Dendritic cell treated with granulocyte-macrophage colony-stimulating factor and Interleukin-4, amounts not matched to agents 40 ng/mL and 50 ng/mL, for 4 days (primary cell): ENCODE measurements at regions not wholly inside any gene's neighbourhood (a gene's known extent, or its start where the extent isn't known, plus 50 kb on each side); places are given as distances from the start of the nearest gene placed in this dataset.
"Not testable (repeated sequence)": the region's sequence is repeated elsewhere in the genome, so short reads cannot be mapped to it uniquely, and the experiment has no call there.

Experiments used
- H3K27ac Mint-ChIP-seq: one replicate; pipeline ENCODE4 v1.8.0; 2022; ENCODE audit warnings: mild to moderate bottlenecking, mixed read lengths
- H3K27me3 Mint-ChIP-seq: one replicate; pipeline ENCODE4 v1.8.0; 2022; ENCODE audit warnings: mild to moderate bottlenecking, mixed read lengths
- H3K36me3 Mint-ChIP-seq: one replicate; pipeline ENCODE4 v1.8.0; 2022; ENCODE audit warnings: low read depth, mixed read lengths
- H3K4me1 Mint-ChIP-seq: one replicate; pipeline ENCODE4 v1.8.0; 2022; ENCODE audit warnings: low read depth, mixed read lengths
- H3K4me3 Mint-ChIP-seq: one replicate; pipeline ENCODE4 v1.8.0; 2022; ENCODE audit warnings: mild to moderate bottlenecking, moderate library complexity, mixed read lengths
- H3K9me3 Mint-ChIP-seq: one replicate; pipeline ENCODE4 v1.8.0; 2022; ENCODE audit warnings: mixed read lengths
- intact Hi-C: fragments of 100-400 bp; cut with micrococcal nuclease; formaldehyde crosslinking; loops from one replicate; pipeline ENCODE4 v1.15.0; 2022

GRCh38 chrX:44733931-44734330 lies 109.9 kb upstream of the DUSP21 start:
- Mint-ChIP-seq H3K9me3 (no peaks in the 10 kb centered on the region), H3K4me3 (no peak overlapping the region), H3K27me3 (no peaks in the 10 kb centered on the region), H3K27ac (no peak overlapping the region), H3K4me1 (no peaks in the 10 kb centered on the region), H3K36me3 (no peaks in the 10 kb centered on the region)
- intact Hi-C loops, result no loop called here

GRCh38 chrX:44731160-44731559 lies 112.7 kb upstream of the DUSP21 start:
- intact Hi-C loops, result no loop called here

GRCh38 chrX:44723426-44723825 lies 120.4 kb upstream of the DUSP21 start:
- Mint-ChIP-seq H3K9me3 (no peaks in the 10 kb centered on the region), H3K27ac (no peak overlapping the region), H3K36me3 (no peaks in the 10 kb centered on the region), H3K4me1 (no peaks in the 10 kb centered on the region), H3K4me3 (no peak overlapping the region), H3K27me3 (no peaks in the 10 kb centered on the region)
- intact Hi-C loops, result no loop called here

More at GRCh38 chrX:44731160-44731559, 112.7 kb upstream of the DUSP21 start:
- no peaks in the 10 kb centered on the region for H3K27me3 Mint-ChIP-seq
- H3K9me3 Mint-ChIP-seq, result no peaks in the 10 kb centered on the region
- no peaks in the 10 kb centered on the region for H3K36me3 Mint-ChIP-seq
- no peak overlapping the region for H3K27ac Mint-ChIP-seq
- no peaks in the 10 kb centered on the region for H3K4me1 Mint-ChIP-seq
- H3K4me3 Mint-ChIP-seq, result no peak overlapping the region

- H3K9me3 Mint-ChIP-seq, result no peaks in the 10 kb centered on the region
- no peak overlapping the region for H3K27ac Mint-ChIP-seq
- no peaks in the 10 kb centered on the region for H3K36me3 Mint-ChIP-seq
- no peaks in the 10 kb centered on the region for H3K27me3 Mint-ChIP-seq
- H3K4me3 Mint-ChIP-seq, result no peak overlapping the region
- H3K4me1 Mint-ChIP-seq, result no peaks in the 10 kb centered on the region
- intact Hi-C loops, result no loop called here
Observed at GRCh38 chrX:44708470-44708869, 135.4 kb upstream of the DUSP21 start.

GRCh38 chrX:44705817-44706551 lies 137.8 kb upstream of the DUSP21 start:
- Mint-ChIP-seq H3K9me3 (no peaks in the 10 kb centered on the region), H3K36me3 (no peaks in the 10 kb centered on the region), H3K27me3 (no peaks in the 10 kb centered on the region), H3K27ac (no peak overlapping the region), H3K4me1 (no peaks in the 10 kb centered on the region), H3K4me3 (no peak overlapping the region)
- intact Hi-C loops, result no loop called here

GRCh38 chrX:44698357-44698756 lies 145.5 kb upstream of the DUSP21 start:
- intact Hi-C loops, result no loop called here
- Mint-ChIP-seq H3K27me3 (no peaks in the 10 kb centered on the region), H3K27ac (no peak overlapping the region), H3K9me3 (no peaks in the 10 kb centered on the region), H3K4me1 (no peaks in the 10 kb centered on the region), H3K36me3 (no peaks in the 10 kb centered on the region), H3K4me3 (no peak overlapping the region)

GRCh38 chrX:44693255-44693654 lies 150.6 kb upstream of the DUSP21 start:
- Mint-ChIP-seq H3K4me1 (no peaks in the 10 kb centered on the region), H3K36me3 (no peaks in the 10 kb centered on the region), H3K4me3 (no peak overlapping the region), H3K9me3 (no peaks in the 10 kb centered on the region), H3K27me3 (no peaks in the 10 kb centered on the region), H3K27ac (no peak overlapping the region)
- intact Hi-C loops, result no loop called here

GRCh38 chrX:44690129-44690528 lies 147.5 kb upstream of the FUNDC1 start:
- H3K36me3 Mint-ChIP-seq, result no peaks in the 10 kb centered on the region
- intact Hi-C loops, result no loop called here
- no peaks in the 10 kb centered on the region for H3K27me3 Mint-ChIP-seq
- no peaks in the 10 kb centered on the region for H3K9me3 Mint-ChIP-seq
- H3K27ac Mint-ChIP-seq, result no peak overlapping the region
- H3K4me3 Mint-ChIP-seq, result no peak overlapping the region
- no peaks in the 10 kb centered on the region for H3K4me1 Mint-ChIP-seq

GRCh38 chrX:44675362-44676024 lies 132.8 kb upstream of the FUNDC1 start:
- intact Hi-C loops, result no loop called here
- no peak overlapping the region for H3K27ac Mint-ChIP-seq
- no peaks in the 10 kb centered on the region for H3K36me3 Mint-ChIP-seq
- no peaks in the 10 kb centered on the region for H3K4me1 Mint-ChIP-seq
- H3K9me3 Mint-ChIP-seq, result no peaks in the 10 kb centered on the region
- H3K4me3 Mint-ChIP-seq, result no peak overlapping the region
- no peaks in the 10 kb centered on the region for H3K27me3 Mint-ChIP-seq

GRCh38 chrX:44674906-44675305 lies 132.2 kb upstream of the FUNDC1 start:
- Mint-ChIP-seq H3K36me3 (no peaks in the 10 kb centered on the region), H3K9me3 (no peaks in the 10 kb centered on the region), H3K27me3 (no peaks in the 10 kb centered on the region), H3K4me3 (no peak overlapping the region), H3K4me1 (no peaks in the 10 kb centered on the region), H3K27ac (no peak overlapping the region)
- intact Hi-C loops, result no loop called here

- no peaks in the 10 kb centered on the region for H3K36me3 Mint-ChIP-seq
- H3K4me1 Mint-ChIP-seq, result no peaks in the 10 kb centered on the region
- H3K27me3 Mint-ChIP-seq, result no peaks in the 10 kb centered on the region
- no peak overlapping the region for H3K4me3 Mint-ChIP-seq
- no peaks in the 10 kb centered on the region for H3K9me3 Mint-ChIP-seq
- H3K27ac Mint-ChIP-seq, result no peak overlapping the region
- intact Hi-C loops, result no loop called here
Observed at GRCh38 chrX:44669626-44670025, 127.0 kb upstream of the FUNDC1 start.

GRCh38 chrX:44667771-44668170 lies 125.1 kb upstream of the FUNDC1 start:
- Mint-ChIP-seq H3K4me1 (no peaks in the 10 kb centered on the region), H3K27me3 (no peaks in the 10 kb centered on the region), H3K4me3 (no peak overlapping the region), H3K9me3 (no peaks in the 10 kb centered on the region), H3K36me3 (no peaks in the 10 kb centered on the region), H3K27ac (no peak overlapping the region)
- intact Hi-C loops, result no loop called here

GRCh38 chrX:44657718-44658246 lies 115.1 kb upstream of the FUNDC1 start:
- H3K27ac Mint-ChIP-seq, H3K36me3 Mint-ChIP-seq, H3K4me1 Mint-ChIP-seq, H3K9me3 Mint-ChIP-seq, intact Hi-C loops, H3K4me3 Mint-ChIP-seq, H3K27me3 Mint-ChIP-seq: not testable (repeated sequence)

- intact Hi-C loops, result no loop called here
- Mint-ChIP-seq H3K4me1 (no peaks in the 10 kb centered on the region), H3K9me3 (no peaks in the 10 kb centered on the region), H3K27ac (no peak overlapping the region), H3K4me3 (no peak overlapping the region), H3K36me3 (no peaks in the 10 kb centered on the region), H3K27me3 (no peaks in the 10 kb centered on the region)
Observed at GRCh38 chrX:44651358-44651757, 108.7 kb upstream of the FUNDC1 start.
